Ammon's horn (tissue), 1 donor: ENCODE measurements at regions not wholly inside any gene's neighbourhood (a gene's known extent, or its start where the extent isn't known, plus 50 kb on each side); places are given as distances from the start of the nearest gene placed in this dataset.

Experiments
- DNase-seq: peaks from one replicate; pipeline ENCODE4 v3.0.0-alpha.2; 2016; ENCODE audit warnings: low spot score

DNA sequence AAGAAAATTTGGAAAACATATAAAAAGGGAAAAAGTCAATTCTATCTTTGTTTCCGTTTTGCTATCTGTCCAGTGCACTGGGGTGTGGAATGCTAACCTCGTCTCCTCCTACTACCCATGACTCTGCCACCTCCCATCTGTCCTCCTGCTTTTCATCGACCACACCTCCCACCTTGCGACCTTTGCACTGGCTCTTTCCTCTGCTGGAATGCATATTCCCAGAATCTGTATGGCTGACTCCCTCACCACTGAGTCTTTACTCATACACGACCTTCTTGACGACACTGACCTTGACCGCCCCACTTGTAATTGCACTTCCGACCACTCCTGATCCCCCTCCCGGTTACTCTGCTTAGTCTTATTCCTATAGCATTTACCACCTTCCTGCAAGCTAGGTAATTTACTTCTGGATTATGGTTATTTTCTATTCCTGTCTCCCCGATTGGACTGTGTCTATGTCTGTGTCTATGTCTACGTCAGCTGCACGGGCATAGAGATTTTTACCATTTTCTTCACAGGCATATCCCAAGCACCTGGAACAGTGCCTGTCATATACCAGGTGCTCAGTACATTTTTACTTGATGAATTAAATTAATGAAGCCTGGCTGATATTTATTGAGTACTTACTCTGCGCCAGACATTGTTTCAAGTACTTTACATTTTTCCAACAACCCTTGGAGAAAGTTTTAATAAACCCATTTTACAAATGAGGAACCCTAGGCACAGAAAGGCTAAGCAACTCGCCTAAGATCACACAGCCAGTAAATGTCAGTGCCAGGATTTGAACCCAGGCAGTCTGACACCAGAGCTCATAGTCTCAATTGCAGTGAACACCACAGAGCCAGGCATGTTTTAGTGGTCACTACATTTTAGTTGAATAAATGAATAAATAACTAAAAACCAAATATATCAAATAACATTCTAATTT, 54.0 kb upstream of the SLC22A11 start:
- DNase-seq = no peak

DNA sequence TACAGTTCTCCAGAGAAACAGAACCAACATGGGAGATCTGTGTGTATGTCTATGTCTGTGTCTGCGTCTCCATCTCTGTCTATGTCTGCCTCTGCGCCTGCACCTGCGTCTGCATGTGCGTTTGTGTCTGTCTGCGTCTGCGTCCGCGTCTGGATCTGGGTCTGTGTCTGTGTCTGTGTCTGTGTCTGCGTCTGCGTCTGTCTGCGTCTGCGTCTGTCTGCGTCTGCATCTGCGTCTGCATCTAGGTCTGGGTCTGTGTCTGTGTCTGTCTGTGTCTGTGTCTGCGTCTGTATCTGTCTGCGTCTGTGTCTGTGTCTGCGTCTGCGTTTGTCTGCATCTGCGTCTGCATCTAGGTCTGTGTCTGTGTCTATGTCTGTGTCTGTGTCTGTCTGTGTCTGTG, 53.1 kb upstream of the SLC22A11 start:
- no peak for DNase-seq

DNA sequence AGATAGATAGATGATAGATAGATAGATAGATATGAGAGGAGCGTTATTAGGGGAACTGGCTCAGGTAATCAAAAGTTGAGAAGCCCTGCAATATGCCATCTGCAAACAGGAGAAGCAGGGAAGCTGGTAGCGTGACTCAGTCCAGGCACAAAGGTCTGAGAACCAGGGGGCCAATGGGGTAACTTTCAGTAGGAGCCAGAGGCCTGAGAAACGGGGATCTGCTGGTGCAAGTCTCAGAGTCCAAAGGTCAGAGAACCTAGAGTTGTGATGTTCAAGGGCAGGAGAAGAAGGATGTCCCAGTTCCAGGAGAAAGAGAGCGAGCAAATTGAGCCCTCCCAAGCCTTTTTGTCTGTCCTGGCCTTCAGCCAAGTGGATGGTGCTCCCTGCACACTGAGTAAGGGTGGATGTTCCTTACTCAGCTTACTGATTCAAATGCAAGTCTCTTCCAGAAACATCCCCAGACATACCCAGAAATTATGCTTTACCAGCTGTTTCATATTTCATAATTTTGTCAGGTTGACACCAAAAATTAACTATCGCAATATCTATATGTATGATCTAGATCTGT, 52.5 kb upstream of the SLC22A11 start:
- no peak for DNase-seq

DNA sequence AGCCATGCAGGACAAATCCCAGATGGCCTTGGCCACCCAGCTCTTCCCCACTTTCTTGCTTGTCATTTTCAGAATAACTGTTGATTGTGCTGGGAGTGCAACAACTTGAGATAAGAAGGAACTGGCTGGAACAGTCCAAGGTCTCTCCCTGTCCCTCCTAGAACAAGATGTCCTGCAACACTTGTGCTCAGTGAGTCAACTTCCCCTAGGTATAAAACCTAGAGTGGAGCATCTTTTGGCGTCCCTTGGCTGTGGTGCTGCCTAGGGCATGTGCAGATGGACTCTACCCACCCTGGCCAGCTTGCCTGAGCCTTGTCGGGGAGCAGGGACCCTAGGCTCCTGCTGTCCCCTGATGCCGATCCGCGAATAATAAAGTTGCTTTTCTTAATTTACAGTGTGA, 50.7 kb upstream of the SLC22A11 start:
- DNase-seq = no peak
